ENCODE measurements at regions not wholly inside any gene's neighbourhood (a gene's known extent, or its start where the extent isn't known, plus 50 kb on each side); places are given as distances from the start of the nearest gene placed in this dataset.

GRCh38 chr1:82153752-82154151, 353.0 kb downstream of the ADGRL2 start:
- no peaks in the 10 kb centered on the region for H3K36me3 Mint-ChIP-seq (ENCODE audit: unreplicated experiment)
- DNase-seq (ENCODE audit: extremely low spot score, unreplicated experiment) = no peak
- no peak overlapping the region for H3K4me3 Mint-ChIP-seq (ENCODE audit: unreplicated experiment)
- H3K9me3 Mint-ChIP-seq (ENCODE audit: unreplicated experiment) = no peaks in the 10 kb centered on the region
- no peaks in the 10 kb centered on the region for H3K27me3 Mint-ChIP-seq (ENCODE audit: unreplicated experiment)
- TF ChIP-seq, protein P1, sequence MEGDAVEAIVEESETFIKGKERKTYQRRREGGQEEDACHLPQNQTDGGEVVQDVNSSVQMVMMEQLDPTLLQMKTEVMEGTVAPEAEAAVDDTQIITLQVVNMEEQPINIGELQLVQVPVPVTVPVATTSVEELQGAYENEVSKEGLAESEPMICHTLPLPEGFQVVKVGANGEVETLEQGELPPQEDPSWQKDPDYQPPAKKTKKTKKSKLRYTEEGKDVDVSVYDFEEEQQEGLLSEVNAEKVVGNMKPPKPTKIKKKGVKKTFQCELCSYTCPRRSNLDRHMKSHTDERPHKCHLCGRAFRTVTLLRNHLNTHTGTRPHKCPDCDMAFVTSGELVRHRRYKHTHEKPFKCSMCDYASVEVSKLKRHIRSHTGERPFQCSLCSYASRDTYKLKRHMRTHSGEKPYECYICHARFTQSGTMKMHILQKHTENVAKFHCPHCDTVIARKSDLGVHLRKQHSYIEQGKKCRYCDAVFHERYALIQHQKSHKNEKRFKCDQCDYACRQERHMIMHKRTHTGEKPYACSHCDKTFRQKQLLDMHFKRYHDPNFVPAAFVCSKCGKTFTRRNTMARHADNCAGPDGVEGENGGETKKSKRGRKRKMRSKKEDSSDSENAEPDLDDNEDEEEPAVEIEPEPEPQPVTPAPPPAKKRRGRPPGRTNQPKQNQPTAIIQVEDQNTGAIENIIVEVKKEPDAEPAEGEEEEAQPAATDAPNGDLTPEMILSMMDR (IDR thresholded peaks at IDR 0.05) = no peak
- peaks cover 19% of the 10 kb centered on the region for H3K4me1 Mint-ChIP-seq (ENCODE audit: unreplicated experiment)
- H3K27ac Mint-ChIP-seq (ENCODE audit: unreplicated experiment) = no peak overlapping the region

DNA sequence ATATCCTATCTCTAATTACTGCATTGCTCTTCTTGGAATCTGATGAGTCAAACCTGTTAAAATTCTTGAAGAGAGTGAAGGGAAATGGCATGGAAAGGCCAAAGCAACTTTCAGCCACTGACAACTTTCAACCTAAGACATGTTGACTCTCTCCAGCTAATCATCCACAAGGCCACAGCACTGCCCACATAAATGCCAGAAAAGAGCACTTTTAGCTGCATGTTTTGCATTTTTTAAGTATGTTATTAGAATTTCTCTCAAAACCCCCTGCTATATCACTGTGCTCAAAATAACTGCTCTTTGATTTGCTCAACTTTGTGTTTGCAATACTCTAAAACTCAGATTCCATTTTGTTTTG, 352.5 kb downstream of the ADGRL2 start:
- Mint-ChIP-seq H3K36me3 (ENCODE audit: unreplicated experiment) (no peaks in the 10 kb centered on the region), H3K4me1 (ENCODE audit: unreplicated experiment) (peaks cover 19% of the 10 kb centered on the region), H3K9me3 (ENCODE audit: unreplicated experiment) (no peaks in the 10 kb centered on the region), H3K27ac (ENCODE audit: unreplicated experiment) (peak overlapping the region; percentile 2), H3K27me3 (ENCODE audit: unreplicated experiment) (no peaks in the 10 kb centered on the region), H3K4me3 (ENCODE audit: unreplicated experiment) (no peak overlapping the region)
- no peak for DNase-seq (ENCODE audit: extremely low spot score, unreplicated experiment)
- TF ChIP-seq, protein P1 (IDR thresholded peaks at IDR 0.05) = no peak

- H3K9me3 Mint-ChIP-seq (ENCODE audit: unreplicated experiment) = no peaks in the 10 kb centered on the region
- no peak overlapping the region for H3K4me3 Mint-ChIP-seq (ENCODE audit: unreplicated experiment)
- H3K36me3 Mint-ChIP-seq (ENCODE audit: unreplicated experiment) = no peaks in the 10 kb centered on the region
- TF ChIP-seq, protein P1 (IDR thresholded peaks at IDR 0.05) = no peak
- H3K4me1 Mint-ChIP-seq (ENCODE audit: unreplicated experiment) = peaks cover 19% of the 10 kb centered on the region
- H3K27ac Mint-ChIP-seq (ENCODE audit: unreplicated experiment) = peak overlapping the region; percentile 2
- no peak for DNase-seq (ENCODE audit: extremely low spot score, unreplicated experiment)
- H3K27me3 Mint-ChIP-seq (ENCODE audit: unreplicated experiment) = no peaks in the 10 kb centered on the region
Measured at GRCh38 chr1:82152356-82153271, 351.9 kb downstream of the ADGRL2 start.

GRCh38 chr1:82145656-82146055, 344.9 kb downstream of the ADGRL2 start:
- H3K36me3 Mint-ChIP-seq (ENCODE audit: unreplicated experiment) = no peaks in the 10 kb centered on the region
- no peak overlapping the region for H3K27ac Mint-ChIP-seq (ENCODE audit: unreplicated experiment)
- H3K4me3 Mint-ChIP-seq (ENCODE audit: unreplicated experiment) = no peak overlapping the region
- no peaks in the 10 kb centered on the region for H3K27me3 Mint-ChIP-seq (ENCODE audit: unreplicated experiment)
- H3K4me1 Mint-ChIP-seq (ENCODE audit: unreplicated experiment) = no peaks in the 10 kb centered on the region
- TF ChIP-seq, protein P1 (IDR thresholded peaks at IDR 0.05) = no peak
- no peak for DNase-seq (ENCODE audit: extremely low spot score, unreplicated experiment)
- H3K9me3 Mint-ChIP-seq (ENCODE audit: unreplicated experiment) = no peaks in the 10 kb centered on the region

DNA sequence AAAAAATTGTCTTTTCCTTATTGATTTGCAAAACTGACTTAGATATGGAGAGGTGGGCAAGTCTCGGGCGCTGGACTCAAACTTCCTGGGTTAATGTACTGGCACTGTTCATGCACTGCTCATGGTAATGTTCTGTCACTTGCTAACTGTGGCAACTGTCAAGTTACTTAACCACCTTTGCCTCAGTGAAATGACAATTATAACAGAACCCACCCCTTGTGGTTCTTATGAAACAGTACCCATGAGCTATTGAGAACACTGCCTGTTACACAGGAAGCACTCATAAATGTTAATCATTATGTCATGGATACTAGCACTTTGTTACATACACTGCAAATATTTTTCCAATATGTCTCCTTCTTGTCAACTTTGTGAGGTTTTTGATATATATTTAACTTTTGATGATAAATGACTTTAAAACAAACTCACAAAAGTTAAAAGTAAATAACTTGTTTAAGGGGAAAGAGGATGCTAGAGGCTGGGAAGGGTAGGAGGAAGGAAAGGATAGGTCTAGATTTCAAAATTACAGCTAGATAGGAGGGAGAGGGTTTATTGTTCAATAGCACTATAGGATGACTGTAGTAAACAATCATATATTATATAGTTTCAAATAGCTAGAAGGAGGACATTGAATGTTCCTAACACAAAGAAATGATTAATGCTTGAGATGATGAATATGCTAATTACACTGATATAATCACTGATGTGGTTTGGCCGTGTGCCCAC, 342.5 kb downstream of the ADGRL2 start:
- Mint-ChIP-seq H3K27me3 (ENCODE audit: unreplicated experiment) (no peaks in the 10 kb centered on the region), H3K27ac (ENCODE audit: unreplicated experiment) (no peak overlapping the region), H3K4me3 (ENCODE audit: unreplicated experiment) (no peak overlapping the region), H3K36me3 (ENCODE audit: unreplicated experiment) (no peaks in the 10 kb centered on the region), H3K9me3 (ENCODE audit: unreplicated experiment) (no peaks in the 10 kb centered on the region), H3K4me1 (ENCODE audit: unreplicated experiment) (no peaks in the 10 kb centered on the region)
- DNase-seq (ENCODE audit: extremely low spot score, unreplicated experiment) = no peak
- TF ChIP-seq, protein P1 (IDR thresholded peaks at IDR 0.05) = no peak

Measured in osteocyte (in vitro differentiated cells).